Endothelial cell of umbilical vein (primary cell): ENCODE measurements at regions not wholly inside any gene's neighbourhood (a gene's known extent, or its start where the extent isn't known, plus 50 kb on each side); places are given as distances from the start of the nearest gene placed in this dataset.

Experiments
- CTCF ChIP-seq, 2 donors: IDR thresholded peaks; 1 replicate in 1 of 2; 2 replicates in 1 of 2; pipeline ENCODE4 v1.5.1; 2011; ENCODE audit warnings: low read length in 2 of 2, mild to moderate bottlenecking in 2 of 2, moderate library complexity in 2 of 2, control low read depth in 1 of 2, inconsistent platforms in 1 of 2, low read depth in 1 of 2; ENCODE audit not compliant: insufficient read depth in 1 of 2; ENCODE audit errors: extremely low read depth in 1 of 2
- FOS ChIP-seq: IDR thresholded peaks from 2 replicates; pipeline ENCODE4 v1.6.1; 2011; ENCODE audit warnings: mild to moderate bottlenecking, low read length, moderate library complexity, borderline replicate concordance; ENCODE audit not compliant: insufficient read depth
- MAX ChIP-seq: IDR thresholded peaks from 2 replicates; pipeline ENCODE4 v1.6.1; 2011; ENCODE audit not compliant: insufficient read depth, insufficient read length

- TF ChIP-seq FOS, result no peak
- no peak for TF ChIP-seq MAX
- TF ChIP-seq CTCF (IDR thresholded peaks at IDR 0.05; ENCODE audit: extremely low read depth in 1 of 2, insufficient read depth in 1 of 2, low read depth in 1 of 2, low read length in 2 of 2), result no peak
Measured at GRCh38 chr16:14362774-14363371, 267.2 kb downstream of the PARN start.
